Ramos (cell line): ENCODE measurements at regions not wholly inside any gene's neighbourhood (a gene's known extent, or its start where the extent isn't known, plus 50 kb on each side); places are given as distances from the start of the nearest gene placed in this dataset.

Experiments
- in situ Hi-C: fragments of 300-500 bp; cut with MboI; formaldehyde crosslinking; loops from one replicate; pipeline ENCODE4 v1.14.3; 2022; ENCODE audit warnings: low sequenced_read_pairs; ENCODE audit not compliant: unreplicated experiment

- in situ Hi-C loops: no loop called here
Observed at GRCh38 chr14:101439023-101439422, 122.3 kb upstream of the DIO3 start.

DNA sequence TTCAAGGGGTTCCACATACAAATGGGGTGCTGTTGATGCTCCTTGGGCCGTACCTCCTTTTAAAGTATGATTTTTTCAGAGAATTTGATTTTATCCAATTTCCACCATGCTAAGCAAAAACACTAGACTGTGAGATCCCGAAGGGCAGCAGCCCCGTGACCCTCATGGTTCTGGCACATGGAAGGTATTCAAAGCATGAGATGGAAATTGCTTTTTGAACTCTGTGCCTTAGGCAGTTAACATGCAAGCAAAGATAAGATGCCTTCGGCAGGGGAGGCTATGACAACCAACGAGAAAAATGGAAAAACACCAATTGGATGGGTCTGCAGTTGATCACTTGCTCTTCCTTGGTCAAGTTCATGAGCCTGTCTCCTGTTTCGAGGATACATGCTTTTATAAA, 120.8 kb upstream of the DIO3 start:
- in situ Hi-C loops: no loop called here

GRCh38 chr14:101441710-101442109, 119.6 kb upstream of the DIO3 start:
- in situ Hi-C loops: no loop called here

- in situ Hi-C loops: no loop called here
Observed at GRCh38 chr14:101442451-101442850, 118.8 kb upstream of the DIO3 start.

- in situ Hi-C loops: no loop called here
Observed at GRCh38 chr14:101444116-101444515, 117.2 kb upstream of the DIO3 start.

DNA sequence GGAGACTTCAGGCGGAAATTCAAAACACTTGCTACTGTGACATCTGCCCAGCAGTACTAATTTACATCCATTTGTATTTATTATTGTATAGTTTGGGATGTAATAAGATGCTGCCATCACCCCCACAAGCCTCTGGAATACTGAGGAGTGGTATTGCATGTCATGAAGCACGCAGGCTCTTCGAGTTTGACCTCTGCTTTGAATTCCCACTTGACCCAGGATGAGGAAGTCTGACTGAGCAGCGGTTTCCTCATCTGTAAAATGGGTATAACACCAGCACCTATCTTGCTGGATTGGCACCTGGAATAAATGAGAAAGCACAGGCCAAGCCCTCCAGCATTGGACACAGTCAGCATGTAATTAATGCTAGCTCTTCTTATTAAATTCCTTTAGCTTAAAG, 116.0 kb upstream of the DIO3 start:
- in situ Hi-C loops: no loop called here

- in situ Hi-C loops: no loop called here
Observed at GRCh38 chr14:101446387-101446969, 114.8 kb upstream of the DIO3 start.

DNA sequence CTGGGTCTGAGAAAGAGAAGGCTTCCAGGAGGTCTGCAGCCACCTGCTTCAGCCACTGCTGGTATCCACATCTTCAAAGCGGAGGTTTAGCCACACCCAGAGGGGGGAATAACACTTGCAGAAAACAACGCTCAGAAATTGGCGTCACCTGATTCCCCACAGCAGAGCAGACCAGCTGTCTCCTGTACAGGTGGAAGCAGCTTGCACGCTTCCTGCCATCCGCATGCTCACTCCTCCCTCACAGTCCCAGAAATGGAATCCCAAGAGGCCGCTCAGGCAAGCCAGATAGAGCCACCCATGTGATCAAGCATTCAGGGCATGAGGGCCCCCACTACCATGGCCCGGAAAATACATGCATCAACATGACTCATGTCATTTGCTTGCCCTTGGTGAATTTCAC, 112.2 kb upstream of the DIO3 start:
- in situ Hi-C loops: no loop called here

DNA sequence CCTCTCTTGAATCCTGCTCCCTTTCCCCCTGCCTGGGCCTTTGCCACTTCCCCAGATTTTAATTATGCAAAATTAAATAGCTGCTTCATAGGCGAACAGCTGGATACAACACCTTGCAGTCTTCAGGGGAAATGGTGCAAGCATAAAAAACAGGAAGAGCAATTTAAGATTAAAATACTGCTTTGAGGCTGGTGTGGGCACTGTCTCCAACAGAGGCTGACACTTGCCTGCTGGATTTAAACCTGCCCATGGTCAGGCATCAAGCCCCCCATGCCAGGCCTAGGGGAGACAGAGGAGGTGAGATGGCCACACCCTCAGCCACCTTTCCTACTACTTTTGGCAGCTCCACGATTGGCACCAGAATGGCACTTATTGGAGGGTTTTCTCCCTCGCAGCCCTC, 110.1 kb upstream of the DIO3 start:
- in situ Hi-C loops: no loop called here

- in situ Hi-C loops: no loop called here
Observed at GRCh38 chr14:101453225-101453624, 108.1 kb upstream of the DIO3 start.

DNA sequence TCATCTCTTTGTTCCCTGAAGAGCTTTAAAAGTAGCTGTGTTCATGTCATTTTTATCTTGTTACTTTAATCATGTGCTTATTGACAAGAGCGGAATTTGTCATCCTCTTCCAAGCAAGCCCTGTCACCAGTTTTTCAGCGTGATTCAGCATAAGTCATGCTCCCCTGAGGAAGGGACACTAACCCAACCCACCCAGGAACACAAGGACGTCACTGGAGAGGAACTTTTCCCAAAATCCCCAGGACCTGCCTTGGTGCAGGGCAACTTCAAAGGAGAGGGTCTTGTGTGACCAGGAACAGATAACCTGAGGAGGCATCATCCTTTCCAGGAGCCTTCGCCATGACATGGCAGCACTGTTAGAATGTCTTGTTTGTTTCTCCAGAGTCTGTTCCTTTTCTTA, 107.1 kb upstream of the DIO3 start:
- in situ Hi-C loops: no loop called here

- in situ Hi-C loops: no loop called here
Observed at GRCh38 chr14:101456246-101457175, 104.8 kb upstream of the DIO3 start.

DNA sequence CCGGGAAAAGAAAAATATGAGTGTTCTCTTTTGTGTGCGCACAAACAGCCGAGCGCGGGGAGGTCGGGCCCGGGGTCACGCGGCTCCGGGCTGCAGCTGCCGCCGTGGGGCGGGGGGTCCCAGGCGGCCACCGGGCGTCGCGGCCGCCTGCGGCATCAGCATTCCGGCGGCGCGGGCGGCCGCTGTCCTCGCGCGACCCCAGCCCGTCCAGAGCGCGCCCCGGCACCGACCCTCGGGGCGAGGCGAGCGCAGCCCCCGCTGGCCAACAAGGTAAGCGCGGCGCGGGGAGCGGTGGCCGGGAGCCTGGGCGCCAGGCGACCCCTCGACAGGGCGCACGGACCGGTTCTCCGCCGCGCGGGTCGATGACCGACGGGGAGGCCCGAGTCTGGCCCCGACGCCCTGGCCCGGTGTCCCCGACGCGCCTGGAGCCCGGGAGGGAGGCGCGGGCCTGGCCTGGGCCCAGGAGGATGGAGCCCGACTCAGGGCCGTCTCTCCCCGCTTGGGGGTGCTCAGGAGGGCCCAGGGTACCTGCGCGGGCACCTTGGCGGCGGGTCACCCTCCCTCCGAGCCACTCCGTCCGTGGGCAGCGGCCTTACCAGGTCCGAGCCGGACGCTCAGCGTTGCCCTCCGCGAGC, 103.9 kb upstream of the DIO3 start:
- in situ Hi-C loops: no loop called here

GRCh38 chr14:101457936-101458740, 103.2 kb upstream of the DIO3 start:
- in situ Hi-C loops: no loop called here

GRCh38 chr14:101458741-101459550, 102.3 kb upstream of the DIO3 start:
- in situ Hi-C loops: no loop called here

DNA sequence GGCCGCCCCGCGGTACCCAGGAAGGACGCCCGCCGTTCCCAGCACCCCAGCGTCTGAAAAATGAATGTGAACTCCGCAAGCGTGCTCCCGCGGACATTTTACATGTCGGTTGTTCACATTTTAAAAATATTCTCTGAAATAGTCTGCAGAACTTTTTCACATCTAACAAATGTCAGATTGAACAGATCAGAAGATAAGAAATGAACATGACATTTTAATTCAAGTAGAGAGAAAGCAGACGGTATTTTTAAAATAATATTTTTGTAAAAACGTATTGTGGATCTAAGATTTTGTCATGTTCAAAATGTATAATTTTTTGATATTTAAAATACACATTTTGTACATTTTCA, 101.8 kb upstream of the DIO3 start:
- in situ Hi-C loops: no loop called here

DNA sequence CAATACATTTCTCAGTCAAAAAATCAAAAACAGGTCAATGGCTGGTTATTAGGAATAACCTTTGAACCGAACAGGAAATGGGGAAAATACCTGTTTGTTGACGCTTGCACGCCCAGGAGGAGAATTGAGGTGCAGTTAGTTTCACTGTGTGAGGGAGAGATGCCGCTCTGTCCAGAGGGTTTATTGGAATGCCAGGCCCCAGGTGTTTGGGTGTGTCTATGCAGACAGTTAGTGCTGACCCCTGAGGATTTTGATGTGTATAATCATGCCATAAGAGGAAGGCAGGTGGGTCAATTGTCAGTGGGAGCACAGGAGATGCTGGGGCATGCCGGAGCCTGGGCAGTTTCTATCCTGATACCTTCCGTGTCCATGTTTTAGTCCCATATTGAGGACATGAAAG, 100.8 kb upstream of the DIO3 start:
- in situ Hi-C loops: no loop called here

- in situ Hi-C loops: no loop called here
Observed at GRCh38 chr14:101460986-101461750, 100.1 kb upstream of the DIO3 start.

- in situ Hi-C loops: no loop called here
Observed at GRCh38 chr14:101461891-101462290, 99.4 kb upstream of the DIO3 start.
